Ramos (cell line): ENCODE measurements at regions not wholly inside any gene's neighbourhood (a gene's known extent, or its start where the extent isn't known, plus 50 kb on each side); places are given as distances from the start of the nearest gene placed in this dataset.
"Not testable (repeated sequence)": the region's sequence is repeated elsewhere in the genome, so short reads cannot be mapped to it uniquely, and the experiment has no call there.

Source experiments
- in situ Hi-C: fragments of 300-500 bp; cut with MboI; formaldehyde crosslinking; loops from one replicate; pipeline ENCODE4 v1.14.3; 2022; ENCODE audit warnings: low sequenced_read_pairs; ENCODE audit not compliant: unreplicated experiment

DNA sequence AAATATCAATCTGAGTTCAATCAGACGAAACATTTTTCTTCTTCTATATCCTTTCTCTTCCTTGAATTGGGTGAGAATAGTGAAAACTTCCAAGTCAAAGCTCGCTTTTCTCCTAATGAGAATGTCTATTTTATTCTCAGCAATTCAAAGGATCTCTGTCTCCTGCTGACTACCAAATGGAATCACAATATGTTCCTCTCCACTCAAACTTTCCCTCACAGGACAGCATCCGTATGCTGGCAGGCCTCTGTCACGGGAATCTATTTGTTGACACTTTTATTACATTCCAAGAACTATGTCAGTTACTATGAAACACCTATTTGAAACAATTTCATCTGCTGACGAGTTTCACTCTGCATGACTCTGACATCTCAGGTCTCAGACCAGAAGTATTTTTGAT, 1196.6 kb downstream of the CDH11 start:
- in situ Hi-C loops = no loop called here

DNA sequence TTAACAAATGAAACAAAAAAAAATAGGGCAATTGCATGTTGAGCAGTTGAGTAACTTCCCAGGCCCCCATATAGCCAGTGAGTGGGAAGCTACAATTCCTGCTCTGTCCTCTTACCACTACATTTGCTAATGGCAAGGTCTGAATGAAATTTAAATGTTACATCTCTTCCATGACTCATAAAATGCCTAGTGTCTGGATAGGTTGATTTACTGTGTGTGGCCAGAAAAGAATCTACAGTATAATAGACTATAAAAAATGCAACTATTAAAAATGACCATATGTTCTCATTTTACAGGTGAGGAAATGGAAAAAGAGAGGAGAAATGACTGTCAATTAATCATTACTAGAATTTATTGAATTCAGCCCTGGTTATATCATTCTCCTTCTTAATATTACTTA, 1199.3 kb downstream of the CDH11 start:
- in situ Hi-C loops = no loop called here

DNA sequence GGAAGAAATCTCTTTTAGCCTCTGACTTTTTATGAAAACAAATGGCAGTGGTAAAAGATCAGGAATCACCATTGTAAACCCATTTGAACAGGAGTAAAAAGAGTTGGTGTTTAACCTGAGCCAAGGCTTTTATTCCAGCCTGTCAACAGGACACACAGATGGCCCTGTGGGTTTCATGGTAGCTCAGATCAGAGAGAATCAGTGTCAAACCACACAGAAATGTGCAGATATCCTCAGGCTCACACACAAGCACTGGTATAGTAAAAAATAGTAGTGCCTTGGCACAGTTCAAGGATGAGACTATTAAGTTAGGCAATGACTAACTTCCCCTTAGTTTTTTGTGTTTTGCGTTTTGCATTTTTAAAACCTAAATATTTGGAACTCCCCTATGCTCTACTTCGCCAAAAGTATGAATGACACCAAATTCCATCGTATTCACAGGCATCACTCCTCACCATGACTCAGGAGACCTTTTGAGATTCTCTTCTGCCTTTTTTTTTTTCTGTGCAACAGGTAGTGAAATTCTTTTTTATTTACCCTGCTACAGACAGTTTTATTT, 1200.0 kb downstream of the CDH11 start:
- in situ Hi-C loops = no loop called here

DNA sequence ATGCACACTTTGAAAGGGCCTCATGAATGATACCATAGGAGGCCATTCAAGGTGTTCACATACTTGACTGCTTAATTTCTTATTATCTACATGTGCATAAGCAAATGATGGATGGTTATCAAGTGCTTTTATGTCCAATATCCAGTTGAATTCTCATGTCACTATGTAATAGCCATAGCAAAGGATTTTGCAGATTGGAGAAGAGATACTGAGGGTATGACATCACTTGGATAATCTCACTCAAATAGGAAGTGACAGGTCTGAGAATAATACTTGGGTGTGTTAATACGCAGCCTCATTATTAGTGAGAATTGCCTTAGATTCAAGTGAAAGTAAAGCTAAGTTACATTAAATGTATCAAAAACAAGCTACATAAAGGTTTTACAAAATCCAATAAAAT, 1208.6 kb downstream of the CDH11 start:
- in situ Hi-C loops = no loop called here

DNA sequence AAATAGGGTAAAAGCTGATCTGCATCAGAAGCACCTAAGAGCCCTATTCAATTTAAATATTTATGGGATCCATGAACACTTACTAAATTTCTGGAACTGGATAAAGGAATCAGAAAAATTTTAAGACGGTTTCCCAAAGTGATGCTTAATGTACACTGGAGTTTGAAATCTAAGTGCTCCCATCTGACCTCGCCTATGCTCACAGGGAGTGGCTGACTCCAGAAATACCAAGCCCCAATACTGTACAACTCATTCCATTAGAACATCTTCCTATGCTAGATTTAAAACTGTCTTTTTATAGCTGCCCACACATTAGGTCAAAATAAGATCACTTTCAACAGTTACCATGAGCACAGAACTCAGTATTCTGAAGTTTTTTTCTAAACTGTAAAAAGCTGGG, 1214.6 kb downstream of the CDH11 start:
- in situ Hi-C loops = no loop called here

DNA sequence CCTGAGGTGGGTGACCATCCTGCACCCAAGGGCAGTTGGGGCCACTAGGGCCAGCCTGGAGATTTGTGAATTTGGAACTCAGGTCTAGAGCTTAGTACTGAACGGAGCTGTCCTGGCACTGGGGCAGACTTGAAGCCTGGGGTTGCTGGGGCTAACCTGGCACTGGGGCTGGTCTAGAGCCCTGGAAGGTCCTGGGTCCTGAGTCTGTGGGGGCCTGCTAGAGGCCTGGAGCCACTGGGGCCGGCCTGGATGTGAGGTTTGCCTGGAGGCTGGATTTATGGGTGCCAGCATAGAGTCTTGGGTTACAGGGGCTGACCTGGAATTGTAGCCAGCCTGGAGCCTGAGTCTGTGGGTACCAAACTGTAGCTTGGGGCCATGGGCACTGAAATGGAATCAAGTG, 1216.9 kb downstream of the CDH11 start:
- in situ Hi-C loops = no loop called here

DNA sequence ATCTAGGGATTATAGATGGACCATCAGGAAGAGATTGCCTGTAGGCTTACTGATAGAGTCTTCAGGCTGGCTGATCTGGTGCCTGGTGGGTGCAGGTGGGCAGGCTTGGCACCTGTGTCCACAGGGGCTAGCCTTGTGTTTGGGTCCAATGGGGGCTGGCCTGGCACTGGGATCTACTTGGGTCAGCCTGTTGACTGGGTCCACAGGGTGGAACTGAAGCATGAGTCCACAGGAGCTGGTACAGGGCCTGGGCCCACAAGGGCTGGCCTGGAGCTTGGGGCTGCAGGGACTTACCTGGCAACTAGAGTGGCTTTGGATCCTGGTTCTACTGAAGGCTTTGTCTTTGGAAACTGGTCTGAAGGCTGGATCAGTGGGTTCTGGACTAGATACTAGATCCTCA, 1217.7 kb downstream of the CDH11 start:
- in situ Hi-C loops = no loop called here

DNA sequence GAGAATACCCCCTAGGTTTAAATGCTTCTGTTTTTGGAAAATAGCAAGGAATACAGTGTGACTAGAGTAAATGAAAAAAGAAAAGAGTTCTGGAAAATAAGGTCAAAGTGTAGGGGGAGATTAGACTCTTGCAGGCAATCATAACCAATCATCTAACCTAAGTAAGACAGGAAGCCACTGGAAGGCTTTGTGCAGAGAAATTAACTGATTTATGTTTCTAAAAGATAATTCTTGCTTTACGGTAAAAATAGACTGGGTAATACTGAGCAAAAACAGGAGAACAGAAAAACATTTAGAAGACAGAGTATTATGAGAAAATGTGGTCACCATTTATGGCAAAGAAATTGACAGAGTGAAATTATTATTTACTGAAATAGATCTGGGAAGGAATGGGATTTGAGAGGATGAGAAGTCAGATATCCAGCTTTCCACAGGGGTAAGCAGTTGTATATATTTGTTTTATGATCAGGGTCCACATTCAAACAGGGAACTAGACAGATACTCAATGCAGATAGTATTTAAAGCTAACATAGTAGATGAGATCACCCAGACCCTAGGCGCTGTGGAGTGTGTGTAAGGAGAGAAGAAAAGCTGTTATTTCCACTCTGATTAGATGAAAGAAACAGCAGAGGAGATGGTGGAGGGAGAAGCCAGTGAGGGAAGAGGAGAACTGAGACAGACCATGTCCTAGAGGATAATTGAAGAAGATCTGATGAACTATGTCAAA, 1225.3 kb downstream of the CDH11 start:
- in situ Hi-C loops = no loop called here

DNA sequence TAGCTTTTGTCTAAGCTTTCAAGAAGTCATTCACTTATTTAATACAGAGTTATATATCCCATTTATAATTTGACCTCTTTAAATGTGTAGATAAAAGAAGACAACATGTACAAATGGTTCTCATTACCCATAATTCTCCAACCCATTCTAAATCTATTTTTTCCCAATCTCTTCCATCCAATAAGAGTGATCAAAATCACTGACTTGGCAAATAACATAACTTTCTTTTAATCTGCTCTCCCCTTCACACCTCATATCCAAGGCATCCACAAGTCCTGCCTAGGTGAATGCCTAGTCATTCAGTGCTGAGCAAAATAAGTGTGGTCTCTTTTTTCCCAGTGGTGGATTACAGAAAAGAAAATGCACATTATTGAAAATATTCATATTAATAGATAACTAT, 1231.1 kb downstream of the CDH11 start:
- in situ Hi-C loops = no loop called here

DNA sequence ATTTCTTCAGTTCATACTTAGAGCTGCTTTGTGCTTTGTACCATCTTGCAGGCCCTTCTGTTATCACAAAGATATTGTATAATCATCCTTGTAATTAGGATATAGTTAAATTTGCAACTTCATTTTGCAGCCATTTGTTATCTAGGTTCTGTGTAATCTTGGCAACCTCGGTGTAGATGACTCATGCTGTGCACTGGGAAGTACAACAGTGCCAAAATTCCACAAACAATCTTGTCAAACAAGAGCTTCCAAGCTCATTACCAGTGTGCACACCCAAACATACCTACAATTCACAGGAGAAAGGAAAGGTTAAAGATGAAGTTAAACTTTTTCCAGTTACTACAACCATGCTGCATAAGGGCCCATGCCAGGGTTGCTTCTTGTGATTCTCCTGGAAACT, 1231.8 kb downstream of the CDH11 start:
- in situ Hi-C loops = no loop called here

DNA sequence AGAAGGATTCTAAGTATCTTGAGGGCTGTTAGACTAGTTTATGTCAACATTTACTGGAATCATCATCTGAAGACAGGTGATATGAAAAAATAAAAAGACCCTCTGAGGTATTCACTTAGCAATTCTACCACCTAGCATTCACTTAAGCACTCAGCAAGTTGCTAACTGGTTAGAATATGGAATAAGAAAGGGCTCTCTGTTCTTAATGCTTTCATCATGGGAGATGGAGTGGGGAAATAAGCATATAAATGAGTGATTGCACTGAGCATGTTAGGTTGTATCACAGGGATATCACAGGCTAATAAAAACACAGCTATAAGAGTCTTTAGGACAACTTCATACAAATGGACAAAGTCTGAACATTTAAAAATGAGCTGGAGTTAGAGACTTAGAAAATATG, 1238.8 kb downstream of the CDH11 start:
- in situ Hi-C loops = no loop called here

DNA sequence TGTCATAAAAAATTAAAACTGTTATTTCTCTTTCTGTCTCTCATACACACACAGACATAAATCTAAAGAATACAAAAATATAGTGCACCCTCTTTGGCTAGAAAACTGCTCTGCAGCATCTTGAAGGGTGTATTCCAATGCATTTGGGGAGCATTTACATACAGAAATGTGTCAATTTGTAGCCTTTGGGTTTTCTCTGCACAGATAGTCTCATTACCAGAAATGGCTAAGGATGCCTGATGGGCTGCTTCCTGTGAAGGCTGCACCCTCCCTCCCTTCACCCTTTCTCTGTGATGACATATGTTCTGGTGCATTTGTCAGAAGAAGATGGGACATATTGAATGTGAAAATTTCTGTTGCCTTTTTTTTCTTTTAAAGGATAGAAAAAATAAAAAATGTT, 1239.3 kb downstream of the CDH11 start:
- in situ Hi-C loops = no loop called here

DNA sequence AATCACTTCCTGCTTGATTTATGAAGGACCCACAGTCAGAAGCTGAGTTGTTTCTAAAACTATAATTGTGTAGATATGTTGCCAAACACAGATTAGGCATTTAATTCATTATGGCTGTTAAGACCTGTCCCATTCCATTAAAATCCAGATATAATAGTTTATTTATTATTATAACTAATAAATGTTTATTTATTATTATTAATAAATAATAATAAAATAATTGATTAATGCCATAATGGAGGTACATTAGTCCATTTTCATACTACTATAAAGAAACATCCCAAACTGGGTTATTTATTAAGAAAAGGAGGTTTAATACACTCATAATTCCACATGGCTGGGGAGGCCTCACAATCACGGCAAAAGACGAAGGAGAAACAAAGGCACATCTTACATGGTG, 1240.9 kb downstream of the CDH11 start:
- in situ Hi-C loops = no loop called here

DNA sequence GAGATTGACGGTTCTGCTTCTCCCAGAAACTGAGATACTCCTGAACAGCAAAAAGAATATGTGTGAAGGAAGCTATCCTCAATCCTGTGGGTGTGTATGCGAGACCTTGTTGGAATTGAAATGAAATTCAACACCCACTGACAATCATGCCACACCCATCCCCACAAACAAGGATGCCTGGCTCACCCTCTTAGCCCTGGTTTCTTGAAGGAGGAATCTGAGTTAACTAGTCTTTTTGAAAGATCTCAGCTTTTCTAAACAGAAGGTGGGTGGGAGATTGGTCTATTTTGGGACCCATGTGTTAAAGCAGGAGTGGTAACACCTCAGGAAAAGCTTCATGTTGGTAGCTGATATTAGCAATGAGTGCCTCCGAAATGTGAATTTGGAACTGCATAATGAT, 1244.5 kb downstream of the CDH11 start:
- in situ Hi-C loops = no loop called here

DNA sequence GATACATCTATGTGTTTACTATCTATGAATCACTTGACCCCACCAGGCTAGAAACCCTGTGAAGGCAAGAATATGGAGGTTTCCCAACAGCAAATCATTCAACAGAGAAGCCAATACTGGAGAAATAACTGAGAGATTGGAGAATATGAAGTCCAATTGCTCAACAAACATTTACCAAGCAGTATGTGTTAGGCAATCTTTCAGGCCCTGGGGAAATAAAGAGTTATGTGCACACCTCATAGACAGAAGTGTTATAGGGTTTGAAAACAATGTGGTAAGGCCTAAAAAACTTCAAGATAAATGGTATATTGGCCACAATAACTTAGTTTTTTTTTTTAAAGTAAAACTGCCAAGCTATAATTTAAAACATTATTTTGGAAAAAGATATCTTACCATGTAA, 1245.8 kb downstream of the CDH11 start:
- in situ Hi-C loops = no loop called here

DNA sequence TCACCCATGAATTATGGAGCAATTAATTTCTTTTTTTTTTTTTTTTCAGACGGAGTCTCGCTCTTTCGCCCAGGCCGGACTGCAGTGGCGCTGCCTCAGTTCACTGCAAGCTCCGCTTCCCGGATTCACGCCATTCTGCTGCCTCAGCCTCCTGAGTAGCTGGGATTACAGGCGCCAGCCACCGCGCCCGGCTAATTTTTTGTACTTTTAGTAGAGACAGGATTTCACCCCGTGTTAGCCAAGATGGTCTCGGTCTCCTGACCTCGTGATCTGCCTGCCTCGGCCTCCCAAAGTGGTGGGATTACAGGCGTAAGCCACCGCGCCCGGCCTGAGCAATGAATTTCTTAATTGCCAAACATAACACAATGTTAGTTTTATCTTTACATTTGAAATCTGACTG, 1261.2 kb downstream of the CDH11 start:
- in situ Hi-C loops = not testable (repeated sequence)

DNA sequence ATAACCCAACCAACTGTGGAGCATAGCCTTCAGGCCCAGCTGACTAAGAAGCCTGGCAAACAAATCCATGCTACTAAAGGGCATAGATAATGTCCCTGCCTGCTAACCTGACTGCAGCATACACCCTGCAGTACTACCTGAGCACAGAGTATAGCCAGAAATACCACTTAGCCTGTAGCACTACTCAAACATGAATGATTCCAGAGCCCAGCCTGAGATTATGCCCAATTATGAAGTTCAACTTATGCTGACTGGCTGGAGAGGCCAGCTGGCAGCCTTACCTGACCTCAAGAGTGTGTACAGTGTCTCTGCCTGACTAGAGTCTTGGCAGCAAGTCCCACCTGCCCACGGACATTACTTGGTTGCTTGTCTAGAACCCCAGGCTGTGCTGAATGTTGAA, 1265.3 kb downstream of the CDH11 start:
- in situ Hi-C loops = no loop called here

DNA sequence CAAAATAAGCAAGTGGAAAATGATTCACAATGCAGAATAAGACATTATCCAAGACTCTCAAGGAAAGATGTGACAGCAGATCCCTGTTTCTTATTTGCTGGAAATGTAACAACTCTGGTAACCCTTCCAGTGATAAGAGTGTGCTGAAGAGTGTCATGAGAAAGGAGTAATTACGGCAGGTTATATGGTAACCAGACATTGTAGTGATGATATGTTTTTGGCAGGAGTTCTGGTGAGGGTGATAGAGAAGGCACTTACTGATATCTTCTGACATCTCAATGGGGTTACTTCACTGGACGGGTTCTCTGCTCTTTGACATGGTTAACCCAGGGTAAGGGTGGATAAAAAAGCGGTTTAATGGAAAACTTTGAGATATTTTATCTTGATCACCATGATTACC, 1270.9 kb downstream of the CDH11 start:
- in situ Hi-C loops = no loop called here

DNA sequence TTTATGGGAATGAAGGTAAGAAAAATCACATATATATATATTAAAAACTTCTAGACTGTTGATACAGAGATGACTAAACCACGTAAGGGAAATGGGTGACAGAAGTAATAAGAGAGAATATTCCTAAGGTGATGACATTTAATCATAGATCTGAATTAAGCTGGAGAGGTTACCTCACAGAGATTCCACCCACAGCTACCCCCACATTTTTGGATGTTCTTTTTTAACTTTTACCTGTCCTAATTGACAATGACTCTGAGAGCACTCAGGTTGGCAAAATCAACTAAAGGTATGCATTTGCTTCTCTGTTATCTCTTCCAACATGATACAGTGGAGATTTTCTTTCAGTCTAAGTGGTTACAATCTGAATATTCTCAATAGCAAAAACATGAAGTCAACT, 1280.6 kb downstream of the CDH11 start:
- in situ Hi-C loops = no loop called here

DNA sequence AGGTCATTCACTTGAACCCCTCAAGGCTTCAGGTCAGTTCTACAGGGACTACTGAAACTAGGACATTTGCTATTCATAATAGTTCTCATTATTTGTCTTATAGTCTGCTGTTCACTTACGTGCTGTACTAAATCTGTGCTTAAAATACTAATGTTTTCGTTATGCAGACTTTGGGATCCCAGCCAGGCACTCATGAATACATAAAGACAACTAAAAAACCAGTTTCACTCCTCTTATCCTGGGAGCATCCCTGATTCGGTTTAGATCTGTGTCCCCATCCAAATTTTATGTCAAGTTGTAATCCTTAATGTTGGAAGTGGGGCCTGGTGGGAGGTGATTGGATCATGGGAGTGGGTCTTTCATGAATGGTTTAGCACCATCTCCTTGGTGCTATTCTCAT, 1291.8 kb downstream of the CDH11 start:
- in situ Hi-C loops = no loop called here

DNA sequence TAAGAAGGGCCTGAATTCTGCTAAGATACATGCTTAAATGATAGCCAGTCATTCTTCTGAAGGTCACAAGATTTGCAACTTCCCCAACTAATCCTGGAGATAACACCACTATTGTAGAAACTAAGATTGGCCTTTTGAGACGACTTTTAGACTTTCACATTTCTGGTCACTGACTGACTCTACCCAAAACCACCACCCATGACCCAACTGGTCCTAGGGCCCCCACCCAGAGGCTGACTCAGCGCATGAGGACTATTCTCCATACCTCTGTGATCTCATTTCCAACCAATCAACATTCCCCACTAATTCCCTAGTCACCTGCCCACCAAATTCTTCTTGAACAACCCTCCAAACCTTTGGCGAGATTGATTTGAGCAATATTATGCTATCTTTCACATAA, 1299.0 kb downstream of the CDH11 start:
- in situ Hi-C loops = no loop called here

DNA sequence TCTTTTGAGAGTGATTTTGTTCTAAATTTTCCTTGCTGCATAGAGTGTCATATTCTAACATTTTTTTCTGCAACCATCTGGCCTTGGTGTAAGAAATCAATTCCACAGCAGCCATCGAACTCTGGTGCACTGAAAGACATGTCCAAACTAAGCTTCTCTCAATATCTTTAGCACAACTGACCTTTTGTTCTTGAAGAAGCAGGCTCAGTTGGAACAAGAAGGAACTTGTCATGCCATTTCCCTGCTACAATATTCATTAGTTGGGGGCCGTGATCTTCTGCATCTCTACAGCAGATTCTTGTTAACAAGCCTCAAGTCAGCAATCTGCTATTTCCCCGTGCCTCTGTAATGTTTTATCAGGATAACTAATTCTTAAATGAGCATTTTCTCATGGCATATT, 1305.6 kb downstream of the CDH11 start:
- in situ Hi-C loops = no loop called here
